HEK293T (cell line): ENCODE measurements at regions not wholly inside any gene's neighbourhood (a gene's known extent, or its start where the extent isn't known, plus 50 kb on each side); places are given as distances from the start of the nearest gene placed in this dataset.

ENCODE experiments used
- CTCF ChIA-PET: fragments of 350-600 bp; formaldehyde crosslinking; extraction: SDS; loops from one replicate; lab custom pipeline; 2021; ENCODE audit warnings: antibody characterized with exemption, inconsistent platforms; lab: Yijun Ruan, JAX
- POLR2A ChIA-PET: fragments of 350-600 bp; formaldehyde crosslinking; extraction: SDS; loops from one replicate; lab custom pipeline; 2020; ENCODE audit warnings: antibody characterized with exemption, inconsistent platforms; lab: Yijun Ruan, JAX
- DNase-seq: peaks from one replicate; pipeline ENCODE4 v3.0.0; 2012; ENCODE audit warnings: mixed read lengths; ENCODE audit errors: extremely low spot score
- ARNT ChIP-seq: fragments of 450-650 bp; IDR thresholded peaks from 2 replicates; pipeline ENCODE4 v1.6.1; 2017; ENCODE audit warnings: mild to moderate bottlenecking
- BHLHE40 ChIP-seq: fragments of 450-650 bp; IDR thresholded peaks from 2 replicates; pipeline ENCODE4 v1.6.1; 2016; ENCODE audit warnings: mild to moderate bottlenecking, moderate library complexity, borderline replicate concordance
- CTBP1 ChIP-seq: fragments of 450-650 bp; IDR thresholded peaks from 2 replicates; pipeline ENCODE4 v1.6.1; 2016; ENCODE audit warnings: borderline replicate concordance
- ELF4 ChIP-seq: fragments of 450-650 bp; IDR thresholded peaks from 2 replicates; pipeline ENCODE4 v1.6.1; 2017; ENCODE audit warnings: antibody characterized with exemption
- FOXA1 ChIP-seq: fragments of 450-650 bp; IDR thresholded peaks from 2 replicates; pipeline ENCODE4 v1.6.1; 2016; ENCODE audit warnings: mild to moderate bottlenecking
- FOXK2 ChIP-seq: fragments of 450-650 bp; IDR thresholded peaks from 2 replicates; pipeline ENCODE4 v1.6.1; 2016; ENCODE audit warnings: mild to moderate bottlenecking
- FOXM1 ChIP-seq: fragments of 450-650 bp; IDR thresholded peaks from 2 replicates; pipeline ENCODE4 v1.6.1; 2017; ENCODE audit warnings: mild to moderate bottlenecking, borderline replicate concordance
- HDGF ChIP-seq: fragments of 450-650 bp; IDR thresholded peaks from 2 replicates; pipeline ENCODE4 v1.6.1; 2017; ENCODE audit warnings: antibody characterized with exemption, borderline replicate concordance
- L3MBTL2 ChIP-seq: fragments of 450-650 bp; conservative IDR thresholded peaks from 2 replicates; pipeline ENCODE4 v1.6.1; 2016; ENCODE audit warnings: mild to moderate bottlenecking
- LEF1 ChIP-seq: fragments of 450-650 bp; IDR thresholded peaks from 2 replicates; pipeline ENCODE4 v1.6.1; 2017; ENCODE audit warnings: mild to moderate bottlenecking, borderline replicate concordance
- NFRKB ChIP-seq: fragments of 450-650 bp; IDR thresholded peaks from 2 replicates; pipeline ENCODE4 v1.6.1; 2016; ENCODE audit warnings: mild to moderate bottlenecking, moderate library complexity
- PKNOX1 ChIP-seq: fragments of 450-650 bp; IDR thresholded peaks from 2 replicates; pipeline ENCODE4 v1.6.1; 2016
- SP1 ChIP-seq: fragments of 450-650 bp; IDR thresholded peaks from 2 replicates; pipeline ENCODE4 v1.6.1; 2017
- SUZ12 ChIP-seq: fragments of 450-650 bp; IDR thresholded peaks from 2 replicates; pipeline ENCODE4 v1.6.1; 2016; ENCODE audit warnings: mild to moderate bottlenecking
- TARDBP ChIP-seq: fragments of 450-650 bp; IDR thresholded peaks from 2 replicates; pipeline ENCODE4 v1.6.1; 2016
- ZNF384 ChIP-seq: fragments of 450-650 bp; IDR thresholded peaks from 2 replicates; pipeline ENCODE4 v1.6.1; 2016

GRCh38 chr11:23974051-23974450 lies 522.8 kb upstream of the LUZP2 start:
- CTCF ChIA-PET = no interaction called here
- no peak for DNase-seq
- TF ChIP-seq FOXM1 = no peak
- TF ChIP-seq FOXA1 = no peak
- TF ChIP-seq NFRKB = no peak
- TF ChIP-seq FOXK2 = no peak
- TF ChIP-seq CTBP1 = no peak
- TF ChIP-seq BHLHE40 = no peak
- TF ChIP-seq ELF4 = no peak
- no peak for TF ChIP-seq L3MBTL2
- no peak for TF ChIP-seq PKNOX1
- TF ChIP-seq ARNT = no peak
- no peak for TF ChIP-seq LEF1
- TF ChIP-seq TARDBP = no peak
- TF ChIP-seq SUZ12 = no peak
- no peak for TF ChIP-seq HDGF
- TF ChIP-seq SP1 = no peak
- no peak for TF ChIP-seq ZNF384
- POLR2A ChIA-PET = no interaction called here

GRCh38 chr11:23974601-23975000 lies 522.3 kb upstream of the LUZP2 start:
- ChIA-PET CTCF (no interaction called here), POLR2A (no interaction called here)
- no peak for TF ChIP-seq NFRKB
- TF ChIP-seq LEF1 = no peak
- no peak for TF ChIP-seq BHLHE40
- TF ChIP-seq FOXA1 = no peak
- TF ChIP-seq HDGF = no peak
- TF ChIP-seq SP1 = no peak
- no peak for TF ChIP-seq ZNF384
- no peak for TF ChIP-seq FOXM1
- TF ChIP-seq PKNOX1 = no peak
- no peak for TF ChIP-seq ARNT
- TF ChIP-seq SUZ12 = no peak
- TF ChIP-seq ELF4 = no peak
- TF ChIP-seq TARDBP = no peak
- TF ChIP-seq CTBP1 = no peak
- TF ChIP-seq L3MBTL2 = no peak
- no peak for TF ChIP-seq FOXK2

GRCh38 chr11:23976426-23976825 lies 520.4 kb upstream of the LUZP2 start:
- POLR2A ChIA-PET = no interaction called here
- TF ChIP-seq ELF4 (no peak), TARDBP (no peak), SUZ12 (no peak), HDGF (no peak), LEF1 (no peak), NFRKB (no peak), FOXK2 (no peak), FOXA1 (no peak), BHLHE40 (no peak), L3MBTL2 (no peak), SP1 (no peak)
- CTCF ChIA-PET = no interaction called here
- DNase-seq = no peak

More at GRCh38 chr11:23974601-23975000, 522.3 kb upstream of the LUZP2 start:
- no peak for DNase-seq

- POLR2A ChIA-PET = no interaction called here
- CTCF ChIA-PET = no interaction called here
- TF ChIP-seq CTBP1 (no peak), ZNF384 (no peak), FOXK2 (no peak), FOXA1 (no peak), NFRKB (no peak), PKNOX1 (no peak), FOXM1 (no peak), LEF1 (no peak), ARNT (no peak), L3MBTL2 (no peak), ELF4 (no peak), BHLHE40 (no peak), SP1 (no peak), TARDBP (no peak), HDGF (no peak), SUZ12 (no peak)
- DNase-seq = no peak
Observed at GRCh38 chr11:23976841-23977271, 520.0 kb upstream of the LUZP2 start.

GRCh38 chr11:23988381-23989006 lies 508.4 kb upstream of the LUZP2 start:
- CTCF ChIA-PET = no interaction called here
- DNase-seq = no peak
- POLR2A ChIA-PET = no interaction called here
- TF ChIP-seq ARNT = no peak
- TF ChIP-seq ELF4 = no peak
- TF ChIP-seq SP1 = no peak
- TF ChIP-seq CTBP1 = no peak
- TF ChIP-seq ZNF384 = no peak
- no peak for TF ChIP-seq PKNOX1
- TF ChIP-seq HDGF = no peak
- TF ChIP-seq TARDBP = no peak
- no peak for TF ChIP-seq LEF1
- no peak for TF ChIP-seq BHLHE40
- TF ChIP-seq NFRKB = no peak
- TF ChIP-seq FOXA1 = no peak
- TF ChIP-seq L3MBTL2 = no peak
